Sigmoid colon (tissue), 6 donors: ENCODE measurements at regions not wholly inside any gene's neighbourhood (a gene's known extent, or its start where the extent isn't known, plus 50 kb on each side); places are given as distances from the start of the nearest gene placed in this dataset.
A peak's percentile ranks its signal among the peaks of the same experiment; 100 is the strongest.

Source experiments
- DNase-seq: peaks from one replicate; pipeline ENCODE4 v3.0.0-alpha.2; 2019
- H3K27ac ChIP-seq, 4 donors: fragments of 200-600 bp; sonication (generic); one replicate each; pipeline ENCODE4 v1.5.1; 2016 to 2019; ENCODE audit warnings: mild to moderate bottlenecking in 1 of 4
- H3K27me3 ChIP-seq, 3 donors: fragments of 200-600 bp; sonication (generic); one replicate each; pipeline ENCODE4 v1.5.1; 2019; ENCODE audit warnings: mild to moderate bottlenecking in 1 of 3
- H3K36me3 ChIP-seq, 4 donors: fragments of 200-600 bp; sonication (generic); one replicate each; pipeline ENCODE4 v1.5.1; 2016 to 2019
- H3K4me1 ChIP-seq, 4 donors: fragments of 200-600 bp; sonication (generic); one replicate each; pipeline ENCODE4 v1.5.1; 2017 to 2019
- H3K4me3 ChIP-seq, 4 donors: fragments of 200-600 bp; sonication (generic); one replicate each; pipeline ENCODE4 v1.5.1; 2017 to 2019; ENCODE audit warnings: mild to moderate bottlenecking in 2 of 4, moderate library complexity in 1 of 4
- H3K9me3 ChIP-seq, 4 donors: fragments of 200-600 bp in 3 of 4; sonication (generic) in 3 of 4; one replicate each; pipeline versions ENCODE4 v1.5.1 to v1.6.1; 2013 to 2019
- CTCF ChIP-seq, 4 experiments: fragments of 450-650 bp in 3 of 4; fragments of 200-600 bp in 1 of 4; IDR thresholded peaks; one replicate each; pipeline ENCODE4 v1.5.1; 2016 to 2019; ENCODE audit warnings: antibody characterized with exemption in 4 of 4, mild to moderate bottlenecking in 3 of 4, moderate library complexity in 2 of 4
- EP300 ChIP-seq, 4 donors: sonication (generic); formaldehyde crosslinking; IDR thresholded peaks; one replicate each; pipeline ENCODE4 v1.6.1; 2017; ENCODE audit warnings: antibody characterized with exemption in 4 of 4
- POLR2A ChIP-seq, 2 donors: fragments of 450-650 bp; IDR thresholded peaks; one replicate each; pipeline ENCODE4 v1.6.1; 2016; ENCODE audit warnings: antibody characterized with exemption in 2 of 2, mild to moderate bottlenecking in 2 of 2, moderate library complexity in 2 of 2
- POLR2AphosphoS5 ChIP-seq, 4 donors: sonication (generic); formaldehyde crosslinking; IDR thresholded peaks; one replicate each; pipeline ENCODE4 v1.6.1; 2017; ENCODE audit warnings: antibody characterized with exemption in 4 of 4
- WGBS, 2 donors: extraction: QIAGEN DNeasy Blood & Tissue Kit; methylation state at CpG; one replicate each; pipeline ENCODE4 v1.1.7; 2013; 5-methylcytosine and 5-hydroxymethylcytosine counted together
- intact Hi-C: fragments of 100-400 bp; cut with DNase I; formaldehyde crosslinking; loops from one replicate; pipeline ENCODE4 v1.15.1; 2023
- donor health status: healthy with polysubstance abuse.
- donor health status: healthy.

GRCh38 chr6:53412021-53412715 is 63.4 kb upstream of the ELOVL5 start:
- no peak overlapping the region for H3K4me3 ChIP-seq

GRCh38 chr6:53411451-53411850 is 62.7 kb upstream of the ELOVL5 start:
- TF ChIP-seq EP300 (IDR thresholded peaks at IDR 0.05) (no peak), CTCF (IDR thresholded peaks at IDR 0.05) (no peak), POLR2AphosphoS5 (IDR thresholded peaks at IDR 0.05) (no peak), POLR2A (IDR thresholded peaks at IDR 0.05) (no peak)
- H3K4me3 ChIP-seq, result no peak overlapping the region
- 90 to 94% methylated on average over 2 of the region's 2 CpGs for WGBS, 2 donors
- peaks cover 0 to 4% (median 0%) of the 10 kb centered on the region in 4 donors for H3K9me3 ChIP-seq
- H3K36me3 ChIP-seq, result no peaks in the 10 kb centered on the region
- intact Hi-C loops, result no loop called here
- DNase-seq, result no peak
- H3K27me3 ChIP-seq, result no peaks in the 10 kb centered on the region
- no peaks in the 10 kb centered on the region for H3K4me1 ChIP-seq
- no peak overlapping the region for H3K27ac ChIP-seq

More at GRCh38 chr6:53412021-53412715, 63.4 kb upstream of the ELOVL5 start:
- 70 to 78% methylated on average over 5 of the region's 5 CpGs for WGBS, 2 donors
- peaks cover 0 to 1% (median 0%) of the 10 kb centered on the region in 4 donors for H3K9me3 ChIP-seq
- H3K36me3 ChIP-seq, result no peaks in the 10 kb centered on the region
- no peaks in the 10 kb centered on the region for H3K27me3 ChIP-seq
- H3K4me1 ChIP-seq, result no peaks in the 10 kb centered on the region
- intact Hi-C loops, result no loop called here
- no peak overlapping the region for H3K27ac ChIP-seq
- no peak for DNase-seq
- TF ChIP-seq POLR2A (IDR thresholded peaks at IDR 0.05) (no peak), POLR2AphosphoS5 (IDR thresholded peaks at IDR 0.05) (no peak), CTCF (IDR thresholded peaks at IDR 0.05) (no peak), EP300 (IDR thresholded peaks at IDR 0.05) (no peak)

- Histone ChIP-seq H3K36me3 (no peaks in the 10 kb centered on the region), H3K4me1 (no peaks in the 10 kb centered on the region), H3K27ac (no peak overlapping the region), H3K27me3 (no peaks in the 10 kb centered on the region), H3K4me3 (no peak overlapping the region), H3K9me3 (peaks cover 0 to 4% (median 0%) of the 10 kb centered on the region in 4 donors)
- intact Hi-C loops, result no loop called here
- no peak for TF ChIP-seq EP300 (IDR thresholded peaks at IDR 0.05)
- peak in 3 of 4 experiments; percentile 30 to 42 (median 37) for TF ChIP-seq CTCF (IDR thresholded peaks at IDR 0.05)
- 39 to 67% methylated on average over 9 of the region's 9 CpGs for WGBS, 2 donors
- DNase-seq, result no peak
Measured at GRCh38 chr6:53410508-53411258, 61.9 kb upstream of the ELOVL5 start.

- TF ChIP-seq POLR2A (IDR thresholded peaks at IDR 0.05) (no peak), EP300 (IDR thresholded peaks at IDR 0.05) (no peak), CTCF (IDR thresholded peaks at IDR 0.05) (no peak), POLR2AphosphoS5 (IDR thresholded peaks at IDR 0.05) (no peak)
- intact Hi-C loops, result no loop called here
Measured at GRCh38 chr6:53408826-53409225, 60.1 kb upstream of the ELOVL5 start.

More at GRCh38 chr6:53408826-53409225, 60.1 kb upstream of the ELOVL5 start:
- Histone ChIP-seq H3K27me3 (no peaks in the 10 kb centered on the region), H3K9me3 (peaks cover 0 to 4% (median 0%) of the 10 kb centered on the region in 4 donors), H3K27ac (no peak overlapping the region), H3K4me1 (no peaks in the 10 kb centered on the region), H3K36me3 (no peaks in the 10 kb centered on the region), H3K4me3 (no peak overlapping the region)
- no peak for DNase-seq
